OCI-LY3 (cell line): ENCODE measurements at regions not wholly inside any gene's neighbourhood (a gene's known extent, or its start where the extent isn't known, plus 50 kb on each side); places are given as distances from the start of the nearest gene placed in this dataset.
"Not testable (repeated sequence)": the region's sequence is repeated elsewhere in the genome, so short reads cannot be mapped to it uniquely, and the experiment has no call there.

ENCODE experiments used
- CTCF ChIP-seq: fragments of 200-600, 300-600 bp; sonication (generic); IDR thresholded peaks from 2 replicates; pipeline ENCODE4 v1.5.1; 2014; ENCODE audit warnings: antibody characterized with exemption, low read length, low read depth
- EZH2phosphoT487 ChIP-seq: fragments of 200-600 bp; shearing (Covaris generic); IDR thresholded peaks from 2 replicates; pipeline ENCODE4 v1.6.1; 2018; ENCODE audit warnings: antibody characterized with exemption, mixed run types, low read depth

- TF ChIP-seq CTCF, EZH2phosphoT487: not testable (repeated sequence)
These were observed 214.5 kb downstream of the RTP5 start for GRCh38 chr2:242084034-242084433.
